ENCODE measurements at regions not wholly inside any gene's neighbourhood (a gene's known extent, or its start where the extent isn't known, plus 50 kb on each side); places are given as distances from the start of the nearest gene placed in this dataset.
"Not testable (repeated sequence)": the region's sequence is repeated elsewhere in the genome, so short reads cannot be mapped to it uniquely, and the experiment has no call there.

DNA sequence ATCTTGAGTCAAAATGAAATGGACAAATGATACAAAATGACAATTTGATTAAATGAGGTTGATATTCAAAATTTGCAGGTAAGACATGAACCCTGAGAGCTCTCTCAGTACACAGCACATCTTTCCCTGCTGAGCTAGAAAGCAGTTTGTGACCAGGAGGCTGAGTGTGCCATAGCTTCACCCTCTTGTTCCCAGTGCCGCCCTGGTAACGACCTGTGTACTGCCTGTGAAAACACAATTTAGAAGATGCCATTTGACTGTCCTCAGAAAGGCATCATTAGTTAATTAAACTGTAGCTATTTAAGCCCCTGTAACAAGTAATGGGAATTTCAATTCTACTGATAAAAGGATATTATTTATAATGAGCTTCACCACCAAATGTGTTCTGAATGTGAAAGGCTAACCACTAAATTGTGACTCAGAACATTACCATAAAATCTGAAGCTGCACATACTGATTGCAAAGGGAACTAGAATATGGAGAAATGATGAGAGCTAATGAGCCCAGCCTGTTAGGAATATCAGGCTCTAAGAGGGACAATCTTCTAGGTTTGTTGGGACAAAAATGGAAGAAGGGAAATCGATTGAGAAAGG lies 212.9 kb upstream of the ARPP21 start:
- DNase-seq (ENCODE audit: low read depth in 2 of 3, low spot score in 1 of 3) = no peak

GRCh38 chr3:35437381-35437780 lies 201.9 kb upstream of the ARPP21 start:
- no peak for DNase-seq (ENCODE audit: low read depth in 2 of 3, low spot score in 1 of 3)

- DNase-seq (ENCODE audit: low read depth in 2 of 3, low spot score in 1 of 3) = no peak
Measured at GRCh38 chr3:35438101-35438500, 201.2 kb upstream of the ARPP21 start.

- no peak for DNase-seq (ENCODE audit: low read depth in 2 of 3, low spot score in 1 of 3)
Measured at GRCh38 chr3:35439663-35440062, 199.7 kb upstream of the ARPP21 start.

- no peak for DNase-seq (ENCODE audit: low read depth in 2 of 3, low spot score in 1 of 3)
Measured at GRCh38 chr3:35440826-35441225, 198.5 kb upstream of the ARPP21 start.

GRCh38 chr3:35446896-35447295 lies 192.4 kb upstream of the ARPP21 start:
- no peak for DNase-seq (ENCODE audit: low read depth in 2 of 3, low spot score in 1 of 3)

DNA sequence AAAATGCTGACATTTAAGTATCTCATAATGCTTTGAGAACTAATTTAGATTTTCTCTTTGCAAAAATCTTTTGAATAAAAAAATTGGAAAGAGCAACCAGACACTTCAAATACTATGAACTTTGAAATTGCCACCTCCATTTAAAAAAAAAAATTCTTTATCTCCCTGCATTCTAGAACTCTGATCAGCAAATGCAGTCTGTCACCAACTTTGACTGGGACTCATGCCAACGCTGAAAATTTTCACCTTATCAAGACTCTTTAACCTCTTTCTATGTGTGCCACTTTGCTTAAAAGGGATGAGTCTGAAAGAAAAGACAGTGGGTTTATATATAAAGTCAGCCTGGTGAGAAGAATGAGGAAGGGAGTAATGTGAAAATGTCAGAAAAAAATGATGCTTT lies 191.2 kb upstream of the ARPP21 start:
- no peak for DNase-seq (ENCODE audit: low read depth in 2 of 3, low spot score in 1 of 3)

DNA sequence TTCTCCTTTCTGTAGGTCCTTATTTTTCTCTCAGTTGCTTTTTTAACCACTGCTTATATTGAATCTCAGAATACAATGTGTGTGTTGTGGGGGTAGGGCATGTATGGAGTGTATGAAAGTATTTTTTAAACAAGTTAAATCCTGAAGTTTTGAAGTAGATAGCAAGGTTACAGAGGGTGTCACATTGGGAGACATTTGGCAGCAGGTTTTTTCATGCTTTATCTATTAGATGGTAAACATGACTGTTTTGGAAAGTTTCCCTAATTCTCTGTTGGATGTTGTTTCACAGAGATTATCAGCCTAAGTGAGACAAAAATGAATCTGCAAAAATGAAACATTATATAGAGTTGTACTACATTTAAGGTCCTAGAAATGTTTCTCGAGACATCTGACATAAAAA lies 190.6 kb upstream of the ARPP21 start:
- no peak for DNase-seq (ENCODE audit: low read depth in 2 of 3, low spot score in 1 of 3)

- not testable (repeated sequence) for DNase-seq (ENCODE audit: low read depth in 2 of 3, low spot score in 1 of 3)
Measured at GRCh38 chr3:35454819-35455218, 184.5 kb upstream of the ARPP21 start.

DNA sequence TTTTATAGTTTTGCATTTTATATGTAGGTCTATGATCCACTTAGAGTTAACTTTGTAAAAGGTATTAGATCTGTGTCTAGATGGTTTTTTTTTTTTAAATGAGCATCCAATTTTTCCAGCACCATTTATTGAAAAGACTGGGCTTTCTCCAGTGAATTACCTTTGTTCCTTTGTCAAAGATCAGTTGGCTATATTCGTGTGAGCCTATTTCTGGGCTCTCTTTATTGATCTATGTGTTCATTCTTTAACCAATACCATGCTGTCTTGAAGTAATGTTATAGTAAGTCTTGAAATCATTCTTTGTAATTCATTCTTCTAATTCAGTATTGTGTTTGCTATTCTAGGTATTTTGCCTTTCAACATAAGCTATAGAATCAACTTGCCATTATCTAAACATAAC lies 165.4 kb upstream of the ARPP21 start:
- DNase-seq (ENCODE audit: low read depth in 2 of 3, low spot score in 1 of 3) = no peak

DNA sequence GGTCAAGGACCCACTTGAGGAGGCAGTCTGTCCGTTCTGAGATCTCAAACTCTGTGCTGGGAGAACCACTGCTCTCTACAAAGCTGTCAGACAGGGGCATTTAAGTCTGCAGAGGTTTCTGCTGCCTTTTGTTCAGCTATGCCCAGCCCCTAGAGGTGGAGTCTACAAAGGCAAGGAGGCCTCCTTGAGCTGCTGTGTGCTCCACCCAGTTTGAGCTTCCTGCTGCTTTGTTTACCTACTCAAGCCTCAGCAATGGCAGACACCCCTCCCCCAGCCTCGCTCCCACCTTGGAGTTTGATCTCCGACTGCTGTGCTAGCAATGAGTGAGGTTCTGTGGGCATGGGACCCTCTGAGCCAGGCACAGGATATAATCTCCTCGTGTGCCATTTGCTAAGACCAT lies 156.8 kb upstream of the ARPP21 start:
- DNase-seq (ENCODE audit: low read depth in 2 of 3, low spot score in 1 of 3) = not testable (repeated sequence)

GRCh38 chr3:35483131-35483530 lies 156.2 kb upstream of the ARPP21 start:
- no peak for DNase-seq (ENCODE audit: low read depth in 2 of 3, low spot score in 1 of 3)

- no peak for DNase-seq (ENCODE audit: low read depth in 2 of 3, low spot score in 1 of 3)
Measured at GRCh38 chr3:35484929-35485530, 154.3 kb upstream of the ARPP21 start.

- DNase-seq (ENCODE audit: low read depth in 2 of 3, low spot score in 1 of 3) = no peak
Measured at GRCh38 chr3:35486295-35486694, 153.0 kb upstream of the ARPP21 start.

- no peak for DNase-seq (ENCODE audit: low read depth in 2 of 3, low spot score in 1 of 3)
Measured at GRCh38 chr3:35487376-35487775, 151.9 kb upstream of the ARPP21 start.

DNA sequence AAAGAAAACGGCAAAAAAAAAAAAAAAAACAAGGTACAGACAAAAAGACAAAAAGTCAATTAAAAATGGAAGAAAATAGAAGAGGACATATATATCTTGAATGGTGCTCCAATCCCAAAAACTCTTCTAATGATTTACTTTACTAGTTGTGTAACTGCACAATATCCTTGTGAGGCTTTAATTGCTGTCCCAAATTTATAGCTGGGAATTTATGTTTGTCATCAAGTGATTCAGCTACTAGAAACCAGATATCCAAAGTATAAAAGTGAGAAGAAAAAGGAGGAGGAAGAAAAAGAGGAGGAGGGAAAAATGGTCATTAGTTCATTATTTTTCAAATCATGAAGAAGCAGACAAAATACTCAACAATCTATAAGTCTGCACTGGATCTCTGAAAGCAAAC lies 150.8 kb upstream of the ARPP21 start:
- DNase-seq (ENCODE audit: low read depth in 2 of 3, low spot score in 1 of 3) = no peak

DNA sequence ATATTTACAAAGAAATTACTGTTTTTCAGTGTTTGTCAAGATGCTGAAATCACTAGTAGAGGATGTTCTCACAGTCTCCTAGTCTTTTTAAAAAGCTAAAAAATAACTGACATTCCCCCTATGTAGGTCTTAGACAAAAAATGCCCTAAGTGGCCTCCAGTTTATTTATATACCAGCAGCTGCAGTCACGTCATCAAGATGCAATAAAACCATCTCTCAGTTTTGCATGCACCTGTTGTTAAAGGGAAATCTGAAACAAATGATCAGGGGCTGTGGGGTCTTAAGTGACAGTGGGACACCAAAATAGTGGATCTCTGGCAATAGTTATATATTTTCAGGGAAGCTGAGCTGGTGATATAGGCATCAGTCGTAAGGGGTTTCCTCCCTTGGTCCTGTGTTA lies 146.5 kb upstream of the ARPP21 start:
- no peak for DNase-seq (ENCODE audit: low read depth in 2 of 3, low spot score in 1 of 3)

DNA sequence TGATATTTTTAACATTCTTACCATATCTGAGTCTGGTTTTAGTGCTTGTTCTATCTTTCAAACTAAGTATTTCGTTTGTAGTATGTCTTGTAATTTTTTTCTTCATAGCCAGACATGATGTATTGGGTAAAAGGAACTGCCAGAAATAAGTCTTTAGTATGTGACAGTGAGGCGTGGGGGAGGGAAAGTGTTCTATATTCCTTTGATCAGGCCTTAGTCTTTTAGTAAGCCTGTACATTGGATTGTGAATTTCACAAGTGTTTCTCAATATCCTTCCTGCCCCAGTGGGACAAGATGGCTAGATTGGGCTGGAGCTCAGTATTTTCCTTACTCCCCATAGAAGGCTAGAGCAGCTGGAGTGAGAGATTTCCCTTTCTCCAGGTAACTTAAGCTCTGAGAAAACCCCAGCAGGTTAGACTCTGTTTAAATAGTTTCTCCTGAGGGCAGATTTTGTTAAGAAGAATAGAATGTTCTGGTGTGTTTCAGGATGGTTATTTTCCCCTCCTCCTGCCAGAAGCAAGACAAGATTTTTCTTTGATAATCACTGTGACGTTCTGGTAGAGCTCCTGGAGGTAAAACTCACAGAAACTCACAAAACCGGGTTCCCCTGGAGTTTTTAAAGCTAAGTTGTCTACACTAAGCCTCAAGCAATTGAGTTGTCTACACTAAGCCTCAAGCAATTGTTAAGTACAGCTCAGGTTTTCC lies 140.7 kb upstream of the ARPP21 start:
- no peak for DNase-seq (ENCODE audit: low read depth in 2 of 3, low spot score in 1 of 3)

GRCh38 chr3:35500641-35501350 lies 138.5 kb upstream of the ARPP21 start:
- DNase-seq (ENCODE audit: low read depth in 2 of 3, low spot score in 1 of 3) = no peak

DNA sequence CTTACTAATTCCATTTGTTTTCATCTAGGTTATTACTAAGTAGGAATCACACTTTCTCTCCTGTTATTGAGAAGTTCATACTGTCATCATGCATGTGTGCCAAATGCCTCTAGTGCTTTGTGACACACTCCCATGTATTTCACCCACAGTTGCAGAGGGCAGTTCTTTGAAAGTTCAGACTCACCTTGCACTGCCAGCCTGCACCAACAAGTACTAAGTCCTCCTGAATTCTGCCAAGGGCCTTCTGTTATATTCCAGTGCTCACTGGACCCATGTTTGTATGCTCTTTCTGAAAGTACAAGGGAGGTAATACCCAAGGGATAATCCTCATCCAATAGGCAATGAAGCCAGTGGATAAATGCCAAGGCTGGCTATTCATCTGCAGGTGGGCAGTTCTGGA lies 136.6 kb upstream of the ARPP21 start:
- DNase-seq (ENCODE audit: low read depth in 2 of 3, low spot score in 1 of 3) = no peak

DNA sequence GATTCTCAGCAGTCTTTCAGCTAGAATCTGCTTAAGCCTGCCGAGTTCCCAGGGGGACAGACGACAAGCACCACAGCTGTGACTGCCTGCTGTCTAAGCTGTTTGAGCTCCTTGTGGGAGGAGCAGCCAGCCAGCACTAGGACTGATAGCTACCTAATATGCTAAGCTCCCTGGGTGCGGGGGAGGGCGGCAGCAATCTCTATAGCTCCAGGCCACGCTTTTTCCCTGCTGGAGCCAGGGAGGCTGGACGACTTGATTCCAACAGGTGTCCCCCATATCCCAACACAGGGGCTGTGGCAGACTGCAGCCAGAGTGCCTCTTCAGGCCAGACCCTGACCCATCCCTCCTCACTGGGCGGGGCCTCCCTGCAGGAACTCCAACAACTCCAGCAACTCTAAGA lies 134.1 kb upstream of the ARPP21 start:
- no peak for DNase-seq (ENCODE audit: low read depth in 2 of 3, low spot score in 1 of 3)

DNA sequence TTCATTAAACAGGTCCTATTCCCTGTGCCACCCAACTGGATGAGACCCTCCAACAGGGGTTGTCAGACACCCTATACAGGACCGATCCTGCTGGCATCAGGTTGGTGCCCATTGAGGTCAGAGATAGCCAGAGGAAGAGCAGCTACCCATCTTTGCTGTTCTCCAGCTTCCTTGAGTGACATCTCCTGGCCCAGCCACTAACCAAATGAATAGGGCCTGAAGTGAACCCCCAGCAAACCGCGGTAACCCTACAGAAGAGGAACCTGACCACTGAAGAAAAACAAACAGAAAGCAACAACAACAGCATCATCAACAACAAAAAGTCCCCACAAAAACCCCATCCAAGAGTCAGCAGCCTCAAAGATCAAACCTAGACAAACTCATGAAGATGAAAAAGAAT lies 133.6 kb upstream of the ARPP21 start:
- DNase-seq (ENCODE audit: low read depth in 2 of 3, low spot score in 1 of 3) = no peak

All from stimulated activated CD4-positive, alpha-beta T cell treated with anti-CD3 and anti-CD28 coated beads, Interleukin-12 subunit alpha, Interleukin-12 subunit beta, amount 100 ng/mL, for 48 hours (primary cell).